Peyer's patch (tissue), 4 donors: ENCODE measurements at regions not wholly inside any gene's neighbourhood (a gene's known extent, or its start where the extent isn't known, plus 50 kb on each side); places are given as distances from the start of the nearest gene placed in this dataset.

Experiments used
- CTCF ChIP-seq, 6 experiments: fragments of 450-650 bp in 4 of 6; fragments of 200-600 bp in 2 of 6; sonication (generic) in 1 of 6; IDR thresholded peaks; one replicate each; pipeline ENCODE4 v1.5.1; 2017 to 2019; ENCODE audit warnings: antibody characterized with exemption in 6 of 6, mild to moderate bottlenecking in 3 of 6, moderate library complexity in 1 of 6
- POLR2A ChIP-seq, 2 donors: fragments of 450-650 bp; IDR thresholded peaks; one replicate each; pipeline ENCODE4 v1.5.1; 2017; ENCODE audit warnings: antibody characterized with exemption in 2 of 2, mild to moderate bottlenecking in 2 of 2, moderate library complexity in 2 of 2

GRCh38 chrX:69289046-69289792 is 124.0 kb upstream of the PJA1 start:
- TF ChIP-seq CTCF (IDR thresholded peaks at IDR 0.05) (no peak), POLR2A (IDR thresholded peaks at IDR 0.05) (no peak)
